H1 (cell line): ENCODE measurements at regions not wholly inside any gene's neighbourhood (a gene's known extent, or its start where the extent isn't known, plus 50 kb on each side); places are given as distances from the start of the nearest gene placed in this dataset.
A peak's percentile ranks its signal among the peaks of the same experiment; 100 is the strongest.

Experiments used
- CTCF ChIA-PET: fragments of 300-600 bp; sonication (Branson Sonifier 250); formaldehyde crosslinking; loops from one replicate; lab custom pipeline; 2021; ENCODE audit not compliant: partially characterized antibody; lab: Charles Lee
- POLR2A ChIA-PET: fragments of 300-600 bp; sonication (Branson Sonifier 250); formaldehyde crosslinking; loops from one replicate; lab custom pipeline; 2021; ENCODE audit warnings: inconsistent platforms; ENCODE audit not compliant: partially characterized antibody; lab: Charles Lee
- DNase-seq, 2 experiments: peaks; one replicate each; pipeline versions ENCODE4 v3.0.0 to v3.0.0-alpha.2; 2010 to 2022; ENCODE audit warnings: low spot score in 2 of 2, low read depth in 1 of 2, mixed read lengths in 1 of 2
- FAIRE-seq: peaks from 2 replicates; lab custom pipeline; 2011; peaks lifted over from hg19 to GRCh38; lab: Jason Lieb, UNC
- H2AFZ ChIP-seq: 2 replicates; pipeline ENCODE4 v1.8.1; 2012; ENCODE audit warnings: low read length, inconsistent platforms
- H2AK5ac ChIP-seq: 2 replicates; pipeline ENCODE4 v1.6.1; 2013; ENCODE audit warnings: low read depth, low read length
- H2BK120ac ChIP-seq: replicated peaks from 2 replicates; pipeline ENCODE3; 2013; ENCODE audit warnings: low read depth, low read length, inconsistent platforms
- H2BK12ac ChIP-seq: 2 replicates; pipeline ENCODE4 v1.6.1; 2013; ENCODE audit warnings: low read depth, low read length
- H2BK15ac ChIP-seq: 2 replicates; pipeline ENCODE4 v1.6.1; 2013; ENCODE audit warnings: low read length
- H2BK20ac ChIP-seq: 2 replicates; pipeline ENCODE4 v1.6.1; 2013; ENCODE audit warnings: low read length
- H2BK5ac ChIP-seq: 2 replicates; pipeline ENCODE4 v1.6.1; 2013; ENCODE audit warnings: low read depth, low read length
- H3K14ac ChIP-seq: 2 replicates; pipeline ENCODE4 v1.6.1; 2013; ENCODE audit warnings: inconsistent platforms; ENCODE audit not compliant: insufficient read length
- H3K18ac ChIP-seq: 2 replicates; pipeline ENCODE4 v1.6.1; 2013; ENCODE audit warnings: low read length; ENCODE audit errors: extremely low read depth
- H3K23ac ChIP-seq: 2 replicates; pipeline ENCODE4 v1.6.1; 2013; ENCODE audit warnings: inconsistent platforms; ENCODE audit not compliant: insufficient read length
- H3K23me2 ChIP-seq: 2 replicates; pipeline ENCODE4 v1.6.1; 2013; ENCODE audit warnings: low read depth, low read length
- H3K27ac ChIP-seq: 2 replicates; pipeline ENCODE4 v1.6.1; 2011; ENCODE audit warnings: low read depth, low read length, inconsistent platforms
- H3K27me3 ChIP-seq, 4 experiments: replicated peaks in 1 of 4; 1 replicate in 1 of 4; 2 replicates in 3 of 4; pipeline versions ENCODE4 v1.6.1 to v1.8.1; 2011 to 2013; ENCODE audit warnings: low read length in 3 of 4, mild to moderate bottlenecking in 3 of 4, inconsistent platforms in 2 of 4, mixed read lengths in 2 of 4, moderate library complexity in 1 of 4; ENCODE audit not compliant: control insufficient read depth in 3 of 4, insufficient read depth in 3 of 4; ENCODE audit errors: extremely low read depth in 1 of 4
- H3K36me3 ChIP-seq, 4 experiments: 2 replicates each; pipeline versions ENCODE4 v1.6.1 to v1.8.1; 2011 to 2013; ENCODE audit warnings: mild to moderate bottlenecking in 4 of 4, low read length in 3 of 4, moderate library complexity in 2 of 4, control low read depth in 1 of 4, inconsistent platforms in 1 of 4; ENCODE audit not compliant: insufficient read depth in 4 of 4, control insufficient read depth in 2 of 4
- H3K4ac ChIP-seq: replicated peaks from 2 replicates; pipeline ENCODE3; 2013; ENCODE audit warnings: low read length, low read depth, mixed read lengths, inconsistent platforms; ENCODE audit not compliant: insufficient read length
- H3K4me1 ChIP-seq, 4 experiments: replicated peaks in 1 of 4; 1 replicate in 1 of 4; 2 replicates in 3 of 4; pipeline versions ENCODE4 v1.6.1 to v1.8.1; 2011 to 2013; ENCODE audit warnings: low read length in 3 of 4, inconsistent platforms in 2 of 4, mixed read lengths in 1 of 4; ENCODE audit not compliant: insufficient read depth in 4 of 4, control insufficient read depth in 3 of 4
- H3K4me2 ChIP-seq, 2 experiments: 2 replicates each; pipeline versions ENCODE4 v1.6.1 to v1.8.1; 2011 to 2013; ENCODE audit warnings: low read depth in 2 of 2, low read length in 2 of 2, control low read depth in 1 of 2, inconsistent platforms in 1 of 2, mild to moderate bottlenecking in 1 of 2; ENCODE audit not compliant: insufficient read depth in 1 of 2
- H3K4me3 ChIP-seq, 4 experiments: fragments of 200-600, 300-600 bp in 1 of 4; sonication (generic), shearing (Covaris generic), sonication (Bioruptor Twin) in 1 of 4; 2 replicates each; pipeline versions ENCODE4 v1.5.1 to v1.8.1; 2011 to 2016; ENCODE audit warnings: low read length in 4 of 4, low read depth in 3 of 4, control low read depth in 2 of 4, inconsistent platforms in 2 of 4, mild to moderate bottlenecking in 2 of 4, mixed read lengths in 1 of 4, moderate library complexity in 1 of 4; ENCODE audit not compliant: insufficient read depth in 2 of 4; ENCODE audit errors: extremely low read depth in 1 of 4
- H3K56ac ChIP-seq: replicated peaks from 2 replicates; pipeline ENCODE3; 2013; ENCODE audit warnings: low read depth, mild to moderate bottlenecking, mixed read lengths, low read length, inconsistent platforms; ENCODE audit not compliant: insufficient read length
- H3K79me1 ChIP-seq: 2 replicates; pipeline ENCODE4 v1.6.1; 2013; ENCODE audit warnings: low read depth, low read length, control low read depth
- H3K79me2 ChIP-seq, 2 experiments: 2 replicates each; pipeline versions ENCODE4 v1.6.1 to v1.8.1; 2012 to 2013; ENCODE audit warnings: low read length in 2 of 2, mild to moderate bottlenecking in 2 of 2, inconsistent platforms in 1 of 2; ENCODE audit not compliant: insufficient read depth in 2 of 2, control insufficient read depth in 1 of 2
- H3K9ac ChIP-seq, 4 experiments: replicated peaks in 1 of 4; 1 replicate in 1 of 4; 2 replicates in 3 of 4; pipeline versions ENCODE4 v1.6.1 to v1.8.1; 2011 to 2013; ENCODE audit warnings: low read depth in 3 of 4, low read length in 3 of 4, control low read depth in 2 of 4, mild to moderate bottlenecking in 2 of 4, moderate library complexity in 2 of 4, inconsistent platforms in 1 of 4; ENCODE audit errors: extremely low read depth in 1 of 4
- H3K9me3 ChIP-seq, 2 experiments: 2 replicates each; pipeline versions ENCODE4 v1.6.1 to v1.8.1; 2012 to 2013; ENCODE audit warnings: mild to moderate bottlenecking in 2 of 2, moderate library complexity in 2 of 2, control low read depth in 1 of 2, inconsistent platforms in 1 of 2, low read depth in 1 of 2, low read length in 1 of 2, mixed read lengths in 1 of 2; ENCODE audit not compliant: insufficient read depth in 2 of 2
- H4K20me1 ChIP-seq, 2 experiments: replicated peaks in 1 of 2; 2 replicates each; pipeline versions ENCODE3 to v1.8.1; 2011 to 2013; ENCODE audit warnings: inconsistent platforms in 2 of 2, low read length in 2 of 2, mild to moderate bottlenecking in 1 of 2; ENCODE audit not compliant: insufficient read depth in 2 of 2, control insufficient read depth in 1 of 2
- H4K5ac ChIP-seq: 2 replicates; pipeline ENCODE4 v1.6.1; 2013; ENCODE audit warnings: low read length, low read depth, mixed read lengths, inconsistent platforms; ENCODE audit not compliant: insufficient read length
- H4K8ac ChIP-seq: 2 replicates; pipeline ENCODE4 v1.8.0; 2013; ENCODE audit warnings: mild to moderate bottlenecking, moderate library complexity, low read length, inconsistent platforms; ENCODE audit not compliant: insufficient read depth; ENCODE audit errors: extremely low read depth
- H4K91ac ChIP-seq: replicated peaks from 2 replicates; pipeline ENCODE3; 2013; ENCODE audit warnings: low read length, mixed read lengths, inconsistent platforms; ENCODE audit not compliant: insufficient read length
- BRCA1 ChIP-seq: IDR thresholded peaks from 2 replicates; pipeline ENCODE4 v1.6.1; 2012; ENCODE audit warnings: low read depth, low read length, improper control_type of control experiment
- CBX8 ChIP-seq: fragments of 300-800, 300-1000 bp; sonication (generic); IDR thresholded peaks from 2 replicates; pipeline ENCODE4 v1.7.1; 2016; ENCODE audit warnings: low read depth, low read length, borderline replicate concordance
- CHD1 ChIP-seq: IDR thresholded peaks from 2 replicates; pipeline ENCODE4 v1.6.1; 2012; ENCODE audit warnings: low read depth, low read length, improper control_type of control experiment
- CHD2 ChIP-seq: IDR thresholded peaks from 2 replicates; pipeline ENCODE4 v1.6.1; 2012; ENCODE audit warnings: low read length, improper control_type of control experiment
- E2F6 ChIP-seq: IDR thresholded peaks from 2 replicates; pipeline ENCODE4 v1.6.1; 2012; ENCODE audit warnings: inconsistent platforms
- EGR1 ChIP-seq: IDR thresholded peaks from 2 replicates; pipeline ENCODE4 v1.6.1; 2011; ENCODE audit warnings: low read depth, low read length, borderline replicate concordance
- JUND ChIP-seq: IDR thresholded peaks from 2 replicates; pipeline ENCODE4 v1.6.1; 2011; ENCODE audit warnings: mild to moderate bottlenecking, improper control_type of control experiment, low read length
- MAFK ChIP-seq: IDR thresholded peaks from 2 replicates; pipeline ENCODE4 v1.6.1; 2012; ENCODE audit warnings: low read depth, mild to moderate bottlenecking, improper control_type of control experiment, low read length
- MAX ChIP-seq: IDR thresholded peaks from 2 replicates; pipeline ENCODE4 v1.6.1; 2012; ENCODE audit warnings: inconsistent platforms
- POLR2A ChIP-seq, 2 experiments: IDR thresholded peaks; 1 replicate in 1 of 2; 2 replicates in 1 of 2; pipeline ENCODE4 v1.6.1; 2011; ENCODE audit warnings: low read depth in 2 of 2, low read length in 2 of 2, mild to moderate bottlenecking in 2 of 2; ENCODE audit errors: control extremely low read depth in 1 of 2
- POLR2AphosphoS5 ChIP-seq: IDR thresholded peaks from 2 replicates; pipeline ENCODE4 v1.6.1; 2011; ENCODE audit warnings: low read depth, low read length
- SP1 ChIP-seq: IDR thresholded peaks from 2 replicates; pipeline ENCODE4 v1.6.1; 2011; ENCODE audit warnings: low read depth, low read length
- SP4 ChIP-seq: IDR thresholded peaks from 2 replicates; pipeline ENCODE4 v1.6.1; 2012; ENCODE audit warnings: low read length, inconsistent platforms
- TAF1 ChIP-seq: IDR thresholded peaks from 2 replicates; pipeline ENCODE4 v1.6.1; 2011; ENCODE audit warnings: mild to moderate bottlenecking, low read depth, low read length
- TCF12 ChIP-seq: IDR thresholded peaks from 2 replicates; pipeline ENCODE4 v1.6.1; 2011; ENCODE audit warnings: low read depth, mild to moderate bottlenecking, low read length
- ZNF274 ChIP-seq: IDR thresholded peaks from 2 replicates; pipeline ENCODE4 v1.7.0; 2012; ENCODE audit warnings: low read length, borderline replicate concordance; ENCODE audit errors: extremely low read depth
- WGBS, 2 experiments: shearing (Covaris generic) in 1 of 2; methylation state at CpG; one replicate each; pipeline versions ENCODE4 v1.1.6 to v1.1.7; 2013 to 2015; ENCODE audit warnings: low lambda C conversion rate in 2 of 2, mixed read lengths in 2 of 2, inconsistent platforms in 1 of 2, low coverage in 1 of 2, missing lambda C conversion rate in 1 of 2; ENCODE audit not compliant: insufficient replicate concordance in 2 of 2, insufficient coverage in 1 of 2, insufficient read length in 1 of 2; ENCODE audit errors: extremely low coverage in 1 of 2, missing lambda C conversion rate in 1 of 2; 5-methylcytosine and 5-hydroxymethylcytosine counted together

- H3K79me2 ChIP-seq = no peaks in the 10 kb centered on the region
- WGBS, 2 experiments = 97% methylated on average over 2 of the region's 2 CpGs; no CpG with 5 or more reads in 1 of the 2 experiments
- no peaks in the 10 kb centered on the region for H3K9me3 ChIP-seq
- no peak overlapping the region for H3K56ac ChIP-seq
- no peaks in the 10 kb centered on the region; the same call in 1 of the 2 replicates for H3K23me2 ChIP-seq
- ChIA-PET POLR2A (no interaction called here), CTCF (interaction anchor here (0.7 kb wide), 1 partner anchor 17 kb away, joined by 3 read pairs; no protein-coding TSS in a partner anchor)
- no peaks in the 10 kb centered on the region for H3K4me1 ChIP-seq
- no peak overlapping the region for H2BK12ac ChIP-seq
- no peak overlapping the region for H3K14ac ChIP-seq
- no peak overlapping the region for H4K8ac ChIP-seq
- no peak overlapping the region for H2BK15ac ChIP-seq
- DNase-seq (no peak), FAIRE-seq (no peak)
- H4K5ac ChIP-seq = no peak overlapping the region
- H4K20me1 ChIP-seq = no peaks in the 10 kb centered on the region
- no peak overlapping the region for H4K91ac ChIP-seq
- no peak overlapping the region for H2BK5ac ChIP-seq
- H3K36me3 ChIP-seq = no peaks in the 10 kb centered on the region
- H2BK120ac ChIP-seq = no peak overlapping the region
- no peaks in the 10 kb centered on the region for H3K79me1 ChIP-seq
- H3K27me3 ChIP-seq = no peaks in the 10 kb centered on the region
- no peak overlapping the region for H3K18ac ChIP-seq
- 0 out of 2 replicates have a peak overlapping the region, but pooled peaks have one; percentile 4 for H2AK5ac ChIP-seq
- no peak overlapping the region for H3K4ac ChIP-seq
- no peak overlapping the region for H3K4me2 ChIP-seq
- H2AFZ ChIP-seq = no peak overlapping the region
- H3K23ac ChIP-seq = no peak overlapping the region
- no peak overlapping the region for H2BK20ac ChIP-seq
- H3K9ac ChIP-seq = no peak overlapping the region
- H3K27ac ChIP-seq = no peak overlapping the region
- no peak overlapping the region for H3K4me3 ChIP-seq
- TF ChIP-seq EGR1 = no peak
- no peak for TF ChIP-seq JUND
- no peak for TF ChIP-seq CHD2
- TF ChIP-seq MAFK = no peak
- no peak for TF ChIP-seq E2F6
- no peak for TF ChIP-seq TAF1
- no peak for TF ChIP-seq POLR2A (IDR thresholded peaks at IDR 0.05; ENCODE audit: control extremely low read depth in 1 of 2, low read depth in 2 of 2, low read length in 2 of 2)
- no peak for TF ChIP-seq BRCA1
- no peak for TF ChIP-seq SP4
- no peak for TF ChIP-seq MAX
- TF ChIP-seq CBX8 = no peak
- no peak for TF ChIP-seq SP1
- TF ChIP-seq POLR2AphosphoS5 = no peak
- no peak for TF ChIP-seq CHD1
- no peak for TF ChIP-seq TCF12
- no peak for TF ChIP-seq ZNF274
These were observed 183.8 kb downstream of the KLF5 start for GRCh38 chr13:73242515-73243015.
